A549 (cell line): ENCODE measurements at regions not wholly inside any gene's neighbourhood (a gene's known extent, or its start where the extent isn't known, plus 50 kb on each side); places are given as distances from the start of the nearest gene placed in this dataset.
"Not testable (repeated sequence)": the region's sequence is repeated elsewhere in the genome, so short reads cannot be mapped to it uniquely, and the experiment has no call there.

Source experiments
- ATAC-seq, 2 experiments: fragments of 200-7000 bp in 1 of 2; fragments of >200 bp in 1 of 2; cut with Nextera tagmentation in 1 of 2; cut with Tn5 transposase in 1 of 2; 3 replicates each; pipeline versions ENCODE4 v1.8.0 to v1.9.1; 2018 to 2020; ENCODE audit warnings: mild to moderate bottlenecking in 1 of 2, moderate library complexity in 1 of 2
- CTCF ChIA-PET: fragments of 300-600 bp; sonication (Branson Sonifier 250); formaldehyde crosslinking; extraction: SDS; loops from one replicate; lab custom pipeline; 2021; ENCODE audit warnings: antibody characterized with exemption, inconsistent platforms; lab: Yijun Ruan, JAX
- POLR2A ChIA-PET: fragments of 350-600 bp; formaldehyde crosslinking; extraction: SDS; loops from one replicate; lab custom pipeline; 2021; ENCODE audit warnings: antibody characterized with exemption, inconsistent platforms; lab: Yijun Ruan, JAX
- DNase-seq, 2 experiments: peaks; one replicate each; pipeline versions ENCODE4 v3.0.0 to v3.0.0-alpha.2; 2011 to 2016; ENCODE audit warnings: low read depth in 1 of 2, low spot score in 1 of 2
- FAIRE-seq: peaks from 2 replicates; lab custom pipeline; 2011; peaks lifted over from hg19 to GRCh38; lab: Jason Lieb, UNC
- H3K27ac ChIP-seq, 2 experiments: fragments of >200 bp; sonication (Bioruptor Twin); formaldehyde crosslinking; 3 replicates each; pipeline ENCODE4 v1.5.1; 2016 to 2017
- H3K4me1 ChIP-seq: fragments of >200 bp; sonication (Bioruptor Twin); formaldehyde crosslinking; 3 replicates; pipeline ENCODE4 v1.6.1; 2016
- H3K4me2 ChIP-seq: fragments of >200 bp; sonication (Bioruptor Twin); formaldehyde crosslinking; 3 replicates; pipeline ENCODE4 v1.6.1; 2016
- H3K4me3 ChIP-seq: fragments of >200 bp; sonication (Bioruptor Twin); formaldehyde crosslinking; 3 replicates; pipeline ENCODE4 v1.5.1; 2016
- H3K9me3 ChIP-seq: fragments of >200 bp; sonication (Bioruptor Twin); formaldehyde crosslinking; 3 replicates; pipeline ENCODE4 v1.6.1; 2016
- KDM5A ChIP-seq: fragments of 200-600 bp; sonication (generic); IDR thresholded peaks from 2 replicates; pipeline ENCODE4 v1.6.1; 2016; ENCODE audit warnings: antibody characterized with exemption, mild to moderate bottlenecking
- RAD21 ChIP-seq, 2 experiments: fragments of >200 bp in 1 of 2; sonication (Bioruptor Twin) in 1 of 2; formaldehyde crosslinking in 1 of 2; IDR thresholded peaks in 1 of 2; conservative IDR thresholded peaks in 1 of 2; 2 replicates in 1 of 2; 3 replicates in 1 of 2; pipeline ENCODE4 v1.6.1; 2012 to 2018; ENCODE audit warnings: inconsistent platforms in 1 of 2
- RCOR1 ChIP-seq: fragments of 150-350 bp; IDR thresholded peaks from 2 replicates; pipeline ENCODE4 v1.6.1; 2014; ENCODE audit warnings: antibody characterized with exemption, low read length, low read depth
- TFCP2L1 ChIP-seq: fragments of 250-450 bp; sonication (Bioruptor Pico); IDR thresholded peaks from 2 replicates; pipeline ENCODE4 v1.5.0; 2021; ENCODE audit warnings: mild to moderate bottlenecking
- TP53 ChIP-seq: fragments of 250-450 bp; sonication (Bioruptor Pico); IDR thresholded peaks from 2 replicates; pipeline ENCODE4 v1.5.0; 2021; ENCODE audit warnings: mild to moderate bottlenecking, moderate library complexity
- ZFP36 ChIP-seq: fragments of 450-650 bp; IDR thresholded peaks from 2 replicates; pipeline ENCODE4 v1.6.1; 2014; ENCODE audit warnings: borderline replicate concordance; ENCODE audit not compliant: partially characterized antibody
- WGBS: methylation state at CpG from one replicate; pipeline ENCODE4 v1.1.6; 2017; ENCODE audit errors: missing lambda C conversion rate; 5-methylcytosine and 5-hydroxymethylcytosine counted together
- small RNA-seq, 6 experiments: library from RNA; depleted of rRNA; stranded (forward); fragments of <200 nt; gene quantifications; one replicate each; pipeline ENCODE3, GENCODE V24; 2012
- TF ChIP-seq, protein P1 (sequence below): fragments of 250-450 bp; sonication (Bioruptor Pico); IDR thresholded peaks from 2 replicates; pipeline ENCODE4 v1.5.0; 2021; ENCODE audit warnings: mild to moderate bottlenecking, moderate library complexity, borderline replicate concordance
- TF ChIP-seq, protein P2 (sequence below): IDR thresholded peaks from 2 replicates; pipeline ENCODE4 v1.6.1; 2012; ENCODE audit warnings: low read depth, borderline replicate concordance

DNA sequence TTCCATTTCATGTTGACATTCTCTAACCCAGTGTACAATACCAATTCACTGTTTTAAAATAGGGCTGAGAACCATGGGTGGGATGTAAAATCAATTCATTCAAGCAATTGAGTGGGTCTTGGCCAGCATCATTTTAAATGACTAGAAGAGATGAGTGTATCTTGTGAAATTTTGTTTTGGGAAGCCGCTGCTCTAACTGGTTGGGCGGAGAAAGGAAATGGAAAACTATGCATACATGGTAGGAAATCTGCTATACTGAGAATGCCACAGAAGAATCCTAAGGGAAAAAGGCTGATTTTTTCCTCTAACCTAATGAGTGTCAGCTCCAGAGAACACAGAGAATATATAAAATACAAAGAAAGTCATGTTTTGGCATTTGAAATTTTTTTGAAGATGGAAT lies 54.8 kb upstream of the DCLK2 start:
- H3K4me1 ChIP-seq = no peaks in the 10 kb centered on the region
- POLR2A ChIA-PET = no interaction called here
- TF ChIP-seq, protein P1, sequence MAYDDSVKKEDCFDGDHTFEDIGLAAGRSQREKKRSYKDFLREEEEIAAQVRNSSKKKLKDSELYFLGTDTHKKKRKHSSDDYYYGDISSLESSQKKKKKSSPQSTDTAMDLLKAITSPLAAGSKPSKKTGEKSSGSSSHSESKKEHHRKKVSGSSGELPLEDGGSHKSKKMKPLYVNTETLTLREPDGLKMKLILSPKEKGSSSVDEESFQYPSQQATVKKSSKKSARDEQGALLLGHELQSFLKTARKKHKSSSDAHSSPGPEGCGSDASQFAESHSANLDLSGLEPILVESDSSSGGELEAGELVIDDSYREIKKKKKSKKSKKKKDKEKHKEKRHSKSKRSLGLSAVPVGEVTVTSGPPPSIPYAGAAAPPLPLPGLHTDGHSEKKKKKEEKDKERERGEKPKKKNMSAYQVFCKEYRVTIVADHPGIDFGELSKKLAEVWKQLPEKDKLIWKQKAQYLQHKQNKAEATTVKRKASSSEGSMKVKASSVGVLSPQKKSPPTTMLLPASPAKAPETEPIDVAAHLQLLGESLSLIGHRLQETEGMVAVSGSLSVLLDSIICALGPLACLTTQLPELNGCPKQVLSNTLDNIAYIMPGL = no peak
- TF ChIP-seq RAD21 (conservative IDR thresholded peaks at IDR 0.05 in 1 of 2, IDR thresholded peaks at IDR 0.05 in 1 of 2) (no peak), TP53 (CRISPR knock-in tag) (no peak), RCOR1 (no peak), KDM5A (no peak), TFCP2L1 (CRISPR knock-in tag) (no peak), ZFP36 (no peak)
- TF ChIP-seq, protein P2, sequence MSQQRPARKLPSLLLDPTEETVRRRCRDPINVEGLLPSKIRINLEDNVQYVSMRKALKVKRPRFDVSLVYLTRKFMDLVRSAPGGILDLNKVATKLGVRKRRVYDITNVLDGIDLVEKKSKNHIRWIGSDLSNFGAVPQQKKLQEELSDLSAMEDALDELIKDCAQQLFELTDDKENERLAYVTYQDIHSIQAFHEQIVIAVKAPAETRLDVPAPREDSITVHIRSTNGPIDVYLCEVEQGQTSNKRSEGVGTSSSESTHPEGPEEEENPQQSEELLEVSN = no peak
- TF ChIP-seq, all 56 proteins: peak for 0
- FAIRE-seq (no peak), DNase-seq (no peak), ATAC-seq (no peak)
- H3K4me3 ChIP-seq = no peak overlapping the region
- WGBS = 71% methylated on average over 2 of the region's 2 CpGs
- peaks cover 13% of the 10 kb centered on the region for H3K9me3 ChIP-seq
- H3K4me2 ChIP-seq = no peak overlapping the region
- H3K27ac ChIP-seq = no peak overlapping the region
- CTCF ChIA-PET = interaction anchor here (1.1 to 1.2 kb wide), 2 partner anchors 10 to 76 kb away, joined by 3 to 4 read pairs; no protein-coding TSS in a partner anchor

DNA sequence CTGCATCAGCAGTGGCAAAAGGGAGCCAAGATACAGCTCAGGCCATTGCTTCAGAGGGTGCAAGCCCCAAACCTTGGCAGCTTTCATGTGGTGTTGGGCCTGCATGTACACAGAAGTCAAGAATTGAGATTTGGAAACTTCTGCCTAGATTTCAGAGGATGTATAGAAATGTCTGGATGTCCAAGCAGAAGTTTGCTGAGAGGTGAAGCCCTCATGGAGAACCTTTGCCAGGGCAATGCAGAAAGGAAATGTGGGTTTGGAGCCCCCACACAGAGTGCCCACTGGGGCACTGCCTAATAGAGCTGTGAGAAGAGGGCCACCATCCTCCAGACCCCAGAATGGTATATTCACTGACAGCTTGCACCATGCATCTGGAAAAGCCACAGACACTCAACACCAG lies 51.3 kb upstream of the DCLK2 start:
- ATAC-seq, POLR2A ChIA-PET, DNase-seq, H3K4me3 ChIP-seq, H3K27ac ChIP-seq, H3K4me2 ChIP-seq, FAIRE-seq, H3K4me1 ChIP-seq: not testable (repeated sequence)
- peaks cover 13% of the 10 kb centered on the region for H3K9me3 ChIP-seq
- CTCF ChIA-PET = interaction anchor here (1.7 kb wide), 1 partner anchor 16 kb away, joined by 4 read pairs; no protein-coding TSS in a partner anchor

Small RNA genes lying in the stretch of these regions (small RNA-seq; reads per million reads assigned to genes)
- 0 to 4.7 (median 0) reads per million in 6 experiments for gene RNA5SP167
- 0 reads per million in 6 experiments for gene RNU6-1230P
